ENCODE measurements at regions not wholly inside any gene's neighbourhood (a gene's known extent, or its start where the extent isn't known, plus 50 kb on each side); places are given as distances from the start of the nearest gene placed in this dataset.

GRCh38 chr21:41633627-41634026 lies 125.7 kb upstream of the TMPRSS2 start (continued):
- TF ChIP-seq CHD7 (IDR thresholded peaks at IDR 0.05; ENCODE audit: insufficient replicate concordance, low read length) (no peak), GTF2F1 (IDR thresholded peaks at IDR 0.05; ENCODE audit: borderline replicate concordance, low read depth, low read length) (no peak)

Data from H1 (cell line).